Activated naive CD4-positive, alpha-beta T cell treated with anti-CD3 and anti-CD28 coated beads, Interleukin-2, amount 50 U/mL, for 16 hours (primary cell): ENCODE measurements at regions not wholly inside any gene's neighbourhood (a gene's known extent, or its start where the extent isn't known, plus 50 kb on each side); places are given as distances from the start of the nearest gene placed in this dataset.
"Not testable (repeated sequence)": the region's sequence is repeated elsewhere in the genome, so short reads cannot be mapped to it uniquely, and the experiment has no call there.

Source experiments
- DNase-seq: peaks from one replicate; pipeline ENCODE4 v3.0.0-alpha.2; 2020

- DNase-seq, result no peak
These were observed 103.1 kb upstream of the SMLR1 start for GRCh38 chr6:130724089-130724488.

- no peak for DNase-seq
These were observed 101.7 kb upstream of the SMLR1 start for GRCh38 chr6:130725551-130725950.

DNA sequence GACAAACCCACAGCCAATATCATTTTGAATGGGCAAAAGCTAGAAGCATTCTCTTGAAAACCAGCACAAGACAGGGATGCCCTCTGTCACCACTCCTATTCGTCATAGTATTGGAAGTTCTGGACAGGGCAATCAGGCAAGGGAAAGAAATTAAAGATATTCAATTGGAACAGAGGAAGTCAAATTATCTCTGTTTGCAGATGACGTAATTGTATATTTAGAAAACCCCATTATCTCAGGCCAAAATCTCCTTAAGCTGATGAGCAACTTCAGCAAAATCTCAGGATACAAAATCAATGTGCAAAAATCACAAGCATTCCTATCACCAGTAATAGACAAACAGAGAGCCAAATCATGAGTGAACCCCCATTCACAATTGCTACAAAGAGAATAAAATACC, 99.1 kb upstream of the SMLR1 start:
- not testable (repeated sequence) for DNase-seq

DNA sequence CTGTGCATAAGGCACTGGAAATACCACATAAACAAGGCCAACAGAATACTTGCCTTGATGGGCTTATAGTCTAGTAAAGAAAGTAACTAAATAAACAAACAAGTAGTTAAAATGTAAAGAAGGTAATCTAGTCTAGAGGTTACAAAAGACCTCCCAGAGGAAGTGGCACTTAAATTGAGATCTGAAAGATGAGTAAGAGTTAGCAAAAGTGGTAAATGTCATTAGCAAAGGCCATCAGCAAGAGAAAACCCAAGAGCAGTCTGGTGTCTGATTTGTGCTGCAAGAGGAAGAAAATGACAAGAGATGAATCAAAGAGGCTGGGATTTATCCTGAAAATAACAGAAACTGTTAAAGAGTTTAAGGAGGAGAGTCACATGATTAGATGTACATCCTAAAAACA, 96.6 kb upstream of the SMLR1 start:
- DNase-seq, result no peak

- DNase-seq, result no peak
These were observed 93.0 kb upstream of the SMLR1 start for GRCh38 chr6:130734161-130734560.

DNA sequence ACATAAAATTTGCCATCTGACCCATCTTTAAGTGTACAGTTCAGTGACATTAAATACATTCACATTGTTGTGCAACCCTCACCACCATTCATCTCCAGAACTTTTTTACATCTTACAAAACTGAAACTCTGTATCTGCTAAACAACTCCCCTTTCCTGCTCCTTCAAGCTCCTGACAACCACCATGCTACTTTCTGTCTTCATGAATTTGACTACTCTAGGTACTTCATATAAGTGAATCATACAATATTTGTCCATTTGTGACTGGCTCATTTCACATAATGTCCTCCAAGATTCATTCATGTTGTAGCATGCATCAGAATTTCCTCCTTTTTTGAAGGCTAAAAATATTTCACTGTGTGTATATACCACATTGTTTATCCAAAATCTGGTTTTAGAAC, 86.9 kb upstream of the SMLR1 start:
- DNase-seq, result no peak

GRCh38 chr6:130742131-130742681, 85.0 kb upstream of the SMLR1 start:
- DNase-seq, result no peak

GRCh38 chr6:130743175-130743574, 84.0 kb upstream of the SMLR1 start:
- DNase-seq, result no peak

GRCh38 chr6:130744576-130745366, 82.4 kb upstream of the SMLR1 start:
- DNase-seq, result no peak

DNA sequence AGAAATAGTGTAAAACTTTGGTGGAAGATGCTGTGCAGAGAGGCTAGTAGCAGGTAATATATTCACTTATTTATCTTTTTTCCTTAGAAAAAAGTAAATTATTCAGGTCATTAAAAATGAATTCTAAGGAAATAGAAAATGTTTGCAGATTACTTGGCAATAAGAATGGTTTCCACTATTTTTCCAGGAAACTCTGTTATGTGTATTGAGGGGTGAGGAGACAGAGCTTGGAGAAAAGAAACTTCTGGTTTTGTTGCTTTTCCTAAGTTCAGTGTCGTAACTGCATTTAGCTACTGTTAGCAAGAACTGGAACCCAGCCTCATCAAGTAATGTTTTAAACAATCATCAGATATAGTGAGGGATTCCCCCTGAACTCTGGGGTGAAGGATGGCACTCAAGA, 79.2 kb upstream of the SMLR1 start:
- DNase-seq, result no peak

- no peak for DNase-seq
These were observed 77.8 kb upstream of the SMLR1 start for GRCh38 chr6:130749402-130749801.

GRCh38 chr6:130752267-130752666, 74.9 kb upstream of the SMLR1 start:
- DNase-seq, result no peak

DNA sequence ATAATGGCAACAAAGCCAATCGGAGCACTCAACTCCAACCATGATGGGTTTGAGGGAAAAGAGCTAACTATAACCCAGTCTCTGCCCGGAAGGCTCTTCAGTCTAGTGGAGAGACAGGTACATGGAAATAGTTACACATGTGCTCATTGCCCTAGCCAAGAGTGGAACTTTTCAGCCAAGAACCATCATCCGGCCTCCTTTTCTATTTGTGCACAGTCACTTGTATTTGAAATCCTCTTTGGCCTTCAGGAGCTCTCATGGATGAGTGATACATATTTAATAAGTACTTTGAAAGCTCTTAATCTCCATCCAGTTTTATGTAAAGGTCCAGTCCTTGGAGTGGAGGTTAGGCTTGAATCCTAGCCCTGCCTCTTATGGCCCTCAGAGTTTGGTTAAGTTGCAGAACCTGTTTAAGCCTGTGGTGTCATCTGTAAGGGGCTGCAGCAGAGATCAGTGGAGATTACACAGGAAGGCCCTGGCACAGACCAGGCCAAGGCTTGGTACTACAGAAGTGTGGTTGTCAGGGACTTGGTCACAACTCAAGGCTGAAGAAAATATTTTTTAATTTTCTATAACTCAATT, 72.3 kb upstream of the SMLR1 start:
- no peak for DNase-seq

DNA sequence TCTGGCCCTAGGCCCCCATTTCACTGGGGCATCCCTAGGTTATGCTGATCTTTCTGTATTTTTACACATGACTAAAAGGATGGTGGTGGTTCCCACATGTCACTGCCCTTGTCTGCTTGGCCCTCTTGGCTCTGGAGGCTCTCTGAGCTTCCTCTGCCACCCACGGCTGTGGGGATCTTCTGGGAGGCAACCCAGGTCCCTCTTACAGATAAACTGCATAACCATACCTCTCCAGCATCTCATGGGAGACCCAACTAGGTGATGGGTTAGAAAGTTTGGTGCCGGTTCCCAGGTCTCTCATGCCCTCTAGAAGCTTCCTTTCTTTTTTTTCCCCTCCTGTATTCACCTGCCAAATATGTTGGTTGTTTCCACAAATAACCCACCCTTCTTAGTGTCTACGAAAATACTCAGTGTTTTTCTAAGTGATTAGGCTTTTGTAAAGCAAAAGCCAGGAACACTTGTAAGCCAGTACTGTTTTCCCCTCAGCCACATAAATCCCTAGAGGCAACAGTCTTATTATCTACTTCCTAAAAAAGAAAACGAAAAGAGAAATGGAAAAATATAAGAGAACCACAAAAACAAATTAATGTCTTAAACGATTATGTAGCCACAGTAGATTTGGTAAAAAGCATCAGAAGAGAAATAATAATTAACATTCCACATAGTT, 71.7 kb upstream of the SMLR1 start:
- DNase-seq, result no peak

DNA sequence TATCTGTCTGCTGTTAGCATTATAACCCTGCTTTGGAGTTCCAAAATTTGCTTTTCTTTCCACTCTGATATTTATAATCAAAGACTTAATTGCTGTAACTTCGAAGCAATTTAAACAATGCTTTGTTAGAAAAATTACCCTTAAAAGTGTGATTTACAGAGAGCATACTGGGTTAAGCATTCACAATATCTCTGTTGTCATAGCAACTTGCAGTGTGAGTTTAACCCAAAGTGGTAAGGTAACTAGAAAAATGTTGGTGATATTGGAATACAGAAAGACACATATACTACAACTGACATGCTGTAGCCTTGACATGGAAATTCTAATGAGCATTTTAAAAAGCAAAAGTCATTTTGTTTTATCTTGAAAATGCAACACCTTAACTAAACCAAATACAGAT, 70.4 kb upstream of the SMLR1 start:
- DNase-seq, result no peak

GRCh38 chr6:130758813-130759212, 68.4 kb upstream of the SMLR1 start:
- DNase-seq, result no peak

DNA sequence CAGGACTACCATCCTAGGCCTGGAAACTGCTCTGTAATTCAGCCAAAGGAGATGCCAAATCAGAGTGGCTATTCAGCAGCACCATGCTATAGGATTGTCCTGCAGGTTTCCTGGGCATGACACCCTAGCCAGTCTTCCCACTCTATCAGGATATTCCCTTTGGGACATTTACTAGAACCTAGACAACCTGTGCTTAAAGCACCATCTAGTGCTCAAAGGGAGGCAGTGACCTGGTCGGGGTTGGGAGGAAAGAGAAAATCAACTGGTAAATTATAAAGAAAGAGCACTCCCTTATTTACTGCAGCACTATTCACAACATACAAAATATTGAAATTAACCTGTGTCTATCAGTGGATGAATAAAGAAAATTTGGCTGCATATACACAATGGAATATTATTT, 67.2 kb upstream of the SMLR1 start:
- DNase-seq, result no peak

GRCh38 chr6:130761286-130761685, 65.9 kb upstream of the SMLR1 start:
- no peak for DNase-seq

DNA sequence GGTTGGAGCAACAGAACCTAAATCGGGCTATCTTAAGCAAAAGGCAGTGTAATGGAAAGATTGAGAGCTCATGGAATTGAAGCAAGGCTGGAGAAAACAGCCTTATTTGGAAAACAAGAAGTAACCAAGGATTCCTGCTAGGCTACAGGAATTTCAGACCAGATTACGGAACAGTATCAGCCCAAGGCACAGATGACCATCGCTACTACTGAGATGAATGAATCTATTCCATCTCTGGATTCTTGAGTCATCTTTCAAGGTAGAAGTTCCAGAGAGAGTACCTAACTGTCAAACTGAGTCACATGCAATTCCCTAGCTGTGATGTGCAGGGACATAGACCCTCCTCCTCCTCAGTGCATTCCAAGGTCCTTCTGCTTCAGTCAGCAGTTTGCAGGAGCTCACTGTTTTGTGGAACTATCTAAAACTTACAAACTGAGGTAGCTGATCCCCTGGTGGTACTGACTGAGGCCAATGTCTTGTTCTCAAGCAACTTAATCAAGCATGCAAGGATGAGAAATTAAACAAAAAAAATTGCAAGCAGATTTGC, 62.0 kb upstream of the SMLR1 start:
- DNase-seq, result no peak

- DNase-seq, result no peak
These were observed 60.7 kb upstream of the SMLR1 start for GRCh38 chr6:130766239-130767144.

- no peak for DNase-seq
These were observed 57.3 kb upstream of the SMLR1 start for GRCh38 chr6:130769861-130770260.

DNA sequence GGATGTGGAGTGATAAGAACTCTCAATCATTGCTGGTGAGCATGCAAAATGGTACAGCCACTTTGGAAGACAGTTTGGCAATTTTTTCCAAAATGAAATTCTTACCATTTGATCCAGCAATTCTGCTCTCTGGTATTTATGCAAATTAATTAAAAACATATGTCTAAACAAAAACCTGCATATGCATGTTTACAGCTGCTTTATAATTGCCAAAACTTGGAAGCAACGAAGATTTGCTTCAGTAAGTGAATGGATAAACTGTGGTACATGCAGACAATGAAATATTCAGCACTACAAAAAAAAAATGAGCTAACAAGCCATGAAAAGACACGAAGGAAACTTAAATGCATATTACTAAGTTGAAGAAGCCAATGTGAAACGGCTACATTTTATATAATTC, 55.5 kb upstream of the SMLR1 start:
- no peak for DNase-seq

- no peak for DNase-seq
These were observed 53.3 kb upstream of the SMLR1 start for GRCh38 chr6:130773860-130774259.
